Calu3 (cell line): ENCODE measurements at regions not wholly inside any gene's neighbourhood (a gene's known extent, or its start where the extent isn't known, plus 50 kb on each side); places are given as distances from the start of the nearest gene placed in this dataset.

Experiments used
- BruUV-seq: library from RNA; stranded (reverse); fragments of 400-500 nt; replicated peaks from 2 replicates; lab custom pipeline; 2021; lab: Mats Ljungman, UMichigan
- CTCF ChIA-PET: fragments of 300-600 bp; sonication (Branson Sonifier 250); formaldehyde crosslinking; loops from one replicate; lab custom pipeline; 2022; ENCODE audit warnings: antibody characterized with exemption; lab: Charles Lee
- DNase-seq: peaks from one replicate; pipeline ENCODE4 v3.0.0; 2022
- H3K27ac Mint-ChIP-seq: one replicate; pipeline ENCODE4 v1.8.0; 2022; ENCODE audit warnings: mixed read lengths; ENCODE audit not compliant: unreplicated experiment
- H3K27me3 Mint-ChIP-seq: one replicate; pipeline ENCODE4 v1.8.0; 2022; ENCODE audit warnings: mixed read lengths; ENCODE audit not compliant: unreplicated experiment
- H3K36me3 Mint-ChIP-seq: one replicate; pipeline ENCODE4 v1.8.0; 2022; ENCODE audit warnings: mild to moderate bottlenecking, moderate library complexity, mixed read lengths; ENCODE audit not compliant: insufficient read depth, unreplicated experiment
- H3K4me1 Mint-ChIP-seq: one replicate; pipeline ENCODE4 v1.8.0; 2022; ENCODE audit warnings: mild to moderate bottlenecking, low read depth, mixed read lengths; ENCODE audit not compliant: unreplicated experiment
- H3K4me3 Mint-ChIP-seq: one replicate; pipeline ENCODE4 v1.8.0; 2022; ENCODE audit warnings: mild to moderate bottlenecking, low read depth, moderate library complexity, mixed read lengths; ENCODE audit not compliant: unreplicated experiment
- H3K9me3 Mint-ChIP-seq: one replicate; pipeline ENCODE4 v1.8.0; 2022; ENCODE audit warnings: low read depth, mixed read lengths; ENCODE audit not compliant: unreplicated experiment
- intact Hi-C: fragments of 100-400 bp; cut with micrococcal nuclease; formaldehyde crosslinking; loops from one replicate; pipeline ENCODE4 v1.10.0; 2022; ENCODE audit not compliant: unreplicated experiment
- TF ChIP-seq, protein P1 (sequence below): fragments of 200-600 bp; IDR thresholded peaks from one replicate; pipeline ENCODE4 v1.8.0; 2022; ENCODE audit warnings: antibody characterized with exemption; ENCODE audit not compliant: unreplicated experiment

DNA sequence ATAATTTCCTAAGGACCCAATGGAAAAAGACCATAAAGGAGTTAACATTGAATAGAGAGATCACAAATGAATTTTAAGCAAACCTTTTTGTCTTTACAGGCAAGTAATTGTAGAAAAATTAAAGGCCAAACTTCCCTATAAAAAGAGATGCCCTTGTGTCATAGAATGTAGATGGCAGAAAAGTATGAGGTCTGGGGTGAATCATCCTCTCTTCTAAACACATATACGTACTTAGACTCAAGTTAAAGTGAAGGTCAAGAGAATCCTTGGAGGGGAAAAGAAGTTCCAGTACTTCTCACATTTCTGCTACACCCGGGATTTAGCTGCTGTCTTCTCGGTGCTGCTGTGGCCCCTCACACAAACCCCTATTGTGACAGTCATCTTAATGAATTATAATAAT, 116.2 kb upstream of the ARID2 start:
- Mint-ChIP-seq H3K27ac (no peak overlapping the region), H3K9me3 (no peaks in the 10 kb centered on the region), H3K4me1 (peaks cover 15% of the 10 kb centered on the region), H3K36me3 (no peaks in the 10 kb centered on the region), H3K27me3 (no peaks in the 10 kb centered on the region), H3K4me3 (no peak overlapping the region)
- no peak for DNase-seq
- BruUV-seq, result no TSS peak
- TF ChIP-seq, protein P1, sequence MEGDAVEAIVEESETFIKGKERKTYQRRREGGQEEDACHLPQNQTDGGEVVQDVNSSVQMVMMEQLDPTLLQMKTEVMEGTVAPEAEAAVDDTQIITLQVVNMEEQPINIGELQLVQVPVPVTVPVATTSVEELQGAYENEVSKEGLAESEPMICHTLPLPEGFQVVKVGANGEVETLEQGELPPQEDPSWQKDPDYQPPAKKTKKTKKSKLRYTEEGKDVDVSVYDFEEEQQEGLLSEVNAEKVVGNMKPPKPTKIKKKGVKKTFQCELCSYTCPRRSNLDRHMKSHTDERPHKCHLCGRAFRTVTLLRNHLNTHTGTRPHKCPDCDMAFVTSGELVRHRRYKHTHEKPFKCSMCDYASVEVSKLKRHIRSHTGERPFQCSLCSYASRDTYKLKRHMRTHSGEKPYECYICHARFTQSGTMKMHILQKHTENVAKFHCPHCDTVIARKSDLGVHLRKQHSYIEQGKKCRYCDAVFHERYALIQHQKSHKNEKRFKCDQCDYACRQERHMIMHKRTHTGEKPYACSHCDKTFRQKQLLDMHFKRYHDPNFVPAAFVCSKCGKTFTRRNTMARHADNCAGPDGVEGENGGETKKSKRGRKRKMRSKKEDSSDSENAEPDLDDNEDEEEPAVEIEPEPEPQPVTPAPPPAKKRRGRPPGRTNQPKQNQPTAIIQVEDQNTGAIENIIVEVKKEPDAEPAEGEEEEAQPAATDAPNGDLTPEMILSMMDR, result no peak
- CTCF ChIA-PET, result no interaction called here
- intact Hi-C loops, result no loop called here

DNA sequence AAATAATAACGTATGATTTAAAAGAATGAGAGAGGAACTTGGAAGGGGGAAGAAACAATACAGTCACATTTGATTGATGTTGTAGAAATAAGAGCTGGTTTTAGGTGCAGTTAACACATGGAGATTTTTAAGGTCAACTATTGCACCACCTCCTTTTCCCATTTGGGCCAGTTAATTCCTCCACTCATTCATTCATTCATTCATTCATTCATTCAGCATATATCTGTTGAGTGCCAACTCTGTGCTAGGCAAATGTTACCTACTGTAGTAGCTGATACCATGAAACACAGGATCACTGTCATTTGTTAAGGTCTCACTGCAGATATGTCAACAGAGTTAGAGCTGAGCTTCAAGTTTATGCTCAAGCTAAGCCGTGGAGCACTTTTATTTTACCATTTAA, 115.7 kb upstream of the ARID2 start:
- CTCF ChIA-PET, result no interaction called here
- no peak overlapping the region for H3K27ac Mint-ChIP-seq
- intact Hi-C loops, result no loop called here
- TF ChIP-seq, protein P1, result no peak
- no TSS peak for BruUV-seq
- DNase-seq, result no peak
- H3K4me1 Mint-ChIP-seq, result peaks cover 15% of the 10 kb centered on the region
- no peaks in the 10 kb centered on the region for H3K36me3 Mint-ChIP-seq
- no peak overlapping the region for H3K4me3 Mint-ChIP-seq
- H3K9me3 Mint-ChIP-seq, result no peaks in the 10 kb centered on the region
- H3K27me3 Mint-ChIP-seq, result no peaks in the 10 kb centered on the region

DNA sequence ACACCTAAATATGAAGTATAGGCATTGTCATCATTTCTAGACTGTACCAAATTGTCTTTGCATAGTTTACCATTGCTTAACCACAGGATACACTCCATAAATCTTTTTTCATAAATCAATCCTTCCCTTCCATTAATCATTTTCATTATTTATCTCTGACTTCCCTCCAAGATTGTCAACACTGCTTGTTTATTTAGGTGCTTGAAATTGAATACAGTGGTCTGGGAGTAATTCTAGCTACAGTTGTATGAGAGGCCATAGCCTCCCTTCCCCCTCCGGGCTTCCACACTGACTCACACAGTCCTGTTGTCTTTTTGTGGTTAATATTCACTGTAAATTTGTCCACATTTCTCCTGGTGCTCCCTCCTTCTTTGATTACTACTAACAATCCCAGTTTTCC, 114.2 kb upstream of the ARID2 start:
- Mint-ChIP-seq H3K27me3 (no peaks in the 10 kb centered on the region), H3K27ac (no peak overlapping the region), H3K36me3 (no peaks in the 10 kb centered on the region), H3K4me1 (peaks cover 15% of the 10 kb centered on the region), H3K9me3 (no peaks in the 10 kb centered on the region), H3K4me3 (no peak overlapping the region)
- CTCF ChIA-PET, result no interaction called here
- no peak for DNase-seq
- no TSS peak for BruUV-seq
- intact Hi-C loops, result no loop called here
- TF ChIP-seq, protein P1, result no peak

DNA sequence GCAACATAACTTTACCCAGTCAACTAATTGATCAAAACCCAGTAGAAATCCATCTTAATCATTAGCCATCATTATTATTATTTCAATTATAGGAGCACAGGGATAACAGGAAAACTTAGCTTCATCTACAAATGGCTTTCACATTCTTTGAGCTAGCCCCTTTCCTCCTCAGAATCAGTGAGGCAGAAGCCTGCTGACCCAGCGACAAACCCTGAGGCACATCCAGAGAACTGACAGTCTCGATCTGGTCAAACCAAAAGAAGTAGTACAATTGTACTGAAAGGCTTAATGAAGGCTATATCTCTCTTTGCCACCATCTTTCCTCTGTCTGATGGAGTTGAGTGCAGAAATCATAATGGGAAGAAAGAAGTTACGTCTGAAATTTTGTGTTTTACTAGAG, 109.8 kb upstream of the ARID2 start:
- Mint-ChIP-seq H3K4me3 (no peak overlapping the region), H3K4me1 (peaks cover 14% of the 10 kb centered on the region), H3K27me3 (no peaks in the 10 kb centered on the region), H3K27ac (no peak overlapping the region), H3K9me3 (no peaks in the 10 kb centered on the region), H3K36me3 (no peaks in the 10 kb centered on the region)
- BruUV-seq, result no TSS peak
- intact Hi-C loops, result no loop called here
- DNase-seq, result no peak
- TF ChIP-seq, protein P1, result no peak
- CTCF ChIA-PET, result no interaction called here
